H1 (cell line): ENCODE measurements at regions not wholly inside any gene's neighbourhood (a gene's known extent, or its start where the extent isn't known, plus 50 kb on each side); places are given as distances from the start of the nearest gene placed in this dataset.

Experiments used
- CTCF ChIA-PET: fragments of 300-600 bp; sonication (Branson Sonifier 250); formaldehyde crosslinking; loops from one replicate; lab custom pipeline; 2021; ENCODE audit not compliant: partially characterized antibody; lab: Charles Lee
- POLR2A ChIA-PET: fragments of 300-600 bp; sonication (Branson Sonifier 250); formaldehyde crosslinking; loops from one replicate; lab custom pipeline; 2021; ENCODE audit warnings: inconsistent platforms; ENCODE audit not compliant: partially characterized antibody; lab: Charles Lee
- DNase-seq, 2 experiments: peaks; one replicate each; pipeline versions ENCODE4 v3.0.0 to v3.0.0-alpha.2; 2010 to 2022; ENCODE audit warnings: low spot score in 2 of 2, low read depth in 1 of 2, mixed read lengths in 1 of 2
- FAIRE-seq: peaks from 2 replicates; lab custom pipeline; 2011; peaks lifted over from hg19 to GRCh38; lab: Jason Lieb, UNC
- H2AFZ ChIP-seq: 2 replicates; pipeline ENCODE4 v1.8.1; 2012; ENCODE audit warnings: low read length, inconsistent platforms
- H2AK5ac ChIP-seq: 2 replicates; pipeline ENCODE4 v1.6.1; 2013; ENCODE audit warnings: low read depth, low read length
- H2BK120ac ChIP-seq: replicated peaks from 2 replicates; pipeline ENCODE3; 2013; ENCODE audit warnings: low read depth, low read length, inconsistent platforms
- H2BK12ac ChIP-seq: 2 replicates; pipeline ENCODE4 v1.6.1; 2013; ENCODE audit warnings: low read depth, low read length
- H2BK15ac ChIP-seq: 2 replicates; pipeline ENCODE4 v1.6.1; 2013; ENCODE audit warnings: low read length
- H2BK20ac ChIP-seq: 2 replicates; pipeline ENCODE4 v1.6.1; 2013; ENCODE audit warnings: low read length
- H2BK5ac ChIP-seq: 2 replicates; pipeline ENCODE4 v1.6.1; 2013; ENCODE audit warnings: low read depth, low read length
- H3K14ac ChIP-seq: 2 replicates; pipeline ENCODE4 v1.6.1; 2013; ENCODE audit warnings: inconsistent platforms; ENCODE audit not compliant: insufficient read length
- H3K18ac ChIP-seq: 2 replicates; pipeline ENCODE4 v1.6.1; 2013; ENCODE audit warnings: low read length; ENCODE audit errors: extremely low read depth
- H3K23ac ChIP-seq: 2 replicates; pipeline ENCODE4 v1.6.1; 2013; ENCODE audit warnings: inconsistent platforms; ENCODE audit not compliant: insufficient read length
- H3K23me2 ChIP-seq: 2 replicates; pipeline ENCODE4 v1.6.1; 2013; ENCODE audit warnings: low read depth, low read length
- H3K27ac ChIP-seq: 2 replicates; pipeline ENCODE4 v1.6.1; 2011; ENCODE audit warnings: low read depth, low read length, inconsistent platforms
- H3K27me3 ChIP-seq, 4 experiments: replicated peaks in 1 of 4; 1 replicate in 1 of 4; 2 replicates in 3 of 4; pipeline versions ENCODE4 v1.6.1 to v1.8.1; 2011 to 2013; ENCODE audit warnings: low read length in 3 of 4, mild to moderate bottlenecking in 3 of 4, inconsistent platforms in 2 of 4, mixed read lengths in 2 of 4, moderate library complexity in 1 of 4; ENCODE audit not compliant: control insufficient read depth in 3 of 4, insufficient read depth in 3 of 4; ENCODE audit errors: extremely low read depth in 1 of 4
- H3K36me3 ChIP-seq, 4 experiments: 2 replicates each; pipeline versions ENCODE4 v1.6.1 to v1.8.1; 2011 to 2013; ENCODE audit warnings: mild to moderate bottlenecking in 4 of 4, low read length in 3 of 4, moderate library complexity in 2 of 4, control low read depth in 1 of 4, inconsistent platforms in 1 of 4; ENCODE audit not compliant: insufficient read depth in 4 of 4, control insufficient read depth in 2 of 4
- H3K4ac ChIP-seq: replicated peaks from 2 replicates; pipeline ENCODE3; 2013; ENCODE audit warnings: low read length, low read depth, mixed read lengths, inconsistent platforms; ENCODE audit not compliant: insufficient read length
- H3K4me1 ChIP-seq, 4 experiments: replicated peaks in 1 of 4; 1 replicate in 1 of 4; 2 replicates in 3 of 4; pipeline versions ENCODE4 v1.6.1 to v1.8.1; 2011 to 2013; ENCODE audit warnings: low read length in 3 of 4, inconsistent platforms in 2 of 4, mixed read lengths in 1 of 4; ENCODE audit not compliant: insufficient read depth in 4 of 4, control insufficient read depth in 3 of 4
- H3K4me2 ChIP-seq, 2 experiments: 2 replicates each; pipeline versions ENCODE4 v1.6.1 to v1.8.1; 2011 to 2013; ENCODE audit warnings: low read depth in 2 of 2, low read length in 2 of 2, control low read depth in 1 of 2, inconsistent platforms in 1 of 2, mild to moderate bottlenecking in 1 of 2; ENCODE audit not compliant: insufficient read depth in 1 of 2
- H3K4me3 ChIP-seq, 4 experiments: fragments of 200-600, 300-600 bp in 1 of 4; sonication (generic), shearing (Covaris generic), sonication (Bioruptor Twin) in 1 of 4; 2 replicates each; pipeline versions ENCODE4 v1.5.1 to v1.8.1; 2011 to 2016; ENCODE audit warnings: low read length in 4 of 4, low read depth in 3 of 4, control low read depth in 2 of 4, inconsistent platforms in 2 of 4, mild to moderate bottlenecking in 2 of 4, mixed read lengths in 1 of 4, moderate library complexity in 1 of 4; ENCODE audit not compliant: insufficient read depth in 2 of 4; ENCODE audit errors: extremely low read depth in 1 of 4
- H3K56ac ChIP-seq: replicated peaks from 2 replicates; pipeline ENCODE3; 2013; ENCODE audit warnings: low read depth, mild to moderate bottlenecking, mixed read lengths, low read length, inconsistent platforms; ENCODE audit not compliant: insufficient read length
- H3K79me1 ChIP-seq: 2 replicates; pipeline ENCODE4 v1.6.1; 2013; ENCODE audit warnings: low read depth, low read length, control low read depth
- H3K79me2 ChIP-seq, 2 experiments: 2 replicates each; pipeline versions ENCODE4 v1.6.1 to v1.8.1; 2012 to 2013; ENCODE audit warnings: low read length in 2 of 2, mild to moderate bottlenecking in 2 of 2, inconsistent platforms in 1 of 2; ENCODE audit not compliant: insufficient read depth in 2 of 2, control insufficient read depth in 1 of 2
- H3K9ac ChIP-seq, 4 experiments: replicated peaks in 1 of 4; 1 replicate in 1 of 4; 2 replicates in 3 of 4; pipeline versions ENCODE4 v1.6.1 to v1.8.1; 2011 to 2013; ENCODE audit warnings: low read depth in 3 of 4, low read length in 3 of 4, control low read depth in 2 of 4, mild to moderate bottlenecking in 2 of 4, moderate library complexity in 2 of 4, inconsistent platforms in 1 of 4; ENCODE audit errors: extremely low read depth in 1 of 4
- H3K9me3 ChIP-seq, 2 experiments: 2 replicates each; pipeline versions ENCODE4 v1.6.1 to v1.8.1; 2012 to 2013; ENCODE audit warnings: mild to moderate bottlenecking in 2 of 2, moderate library complexity in 2 of 2, control low read depth in 1 of 2, inconsistent platforms in 1 of 2, low read depth in 1 of 2, low read length in 1 of 2, mixed read lengths in 1 of 2; ENCODE audit not compliant: insufficient read depth in 2 of 2
- H4K20me1 ChIP-seq, 2 experiments: replicated peaks in 1 of 2; 2 replicates each; pipeline versions ENCODE3 to v1.8.1; 2011 to 2013; ENCODE audit warnings: inconsistent platforms in 2 of 2, low read length in 2 of 2, mild to moderate bottlenecking in 1 of 2; ENCODE audit not compliant: insufficient read depth in 2 of 2, control insufficient read depth in 1 of 2
- H4K5ac ChIP-seq: 2 replicates; pipeline ENCODE4 v1.6.1; 2013; ENCODE audit warnings: low read length, low read depth, mixed read lengths, inconsistent platforms; ENCODE audit not compliant: insufficient read length
- H4K8ac ChIP-seq: 2 replicates; pipeline ENCODE4 v1.8.0; 2013; ENCODE audit warnings: mild to moderate bottlenecking, moderate library complexity, low read length, inconsistent platforms; ENCODE audit not compliant: insufficient read depth; ENCODE audit errors: extremely low read depth
- H4K91ac ChIP-seq: replicated peaks from 2 replicates; pipeline ENCODE3; 2013; ENCODE audit warnings: low read length, mixed read lengths, inconsistent platforms; ENCODE audit not compliant: insufficient read length
- FOSL1 ChIP-seq: IDR thresholded peaks from 2 replicates; pipeline ENCODE4 v1.6.1; 2011; ENCODE audit warnings: mild to moderate bottlenecking, low read depth, low read length, moderate library complexity; ENCODE audit not compliant: insufficient read depth
- RAD21 ChIP-seq, 2 experiments: IDR thresholded peaks in 1 of 2; conservative IDR thresholded peaks in 1 of 2; 2 replicates each; pipeline ENCODE4 v1.6.1; 2011; ENCODE audit warnings: low read depth in 2 of 2, low read length in 2 of 2, improper control_type of control experiment in 1 of 2, inconsistent platforms in 1 of 2, mild to moderate bottlenecking in 1 of 2, moderate library complexity in 1 of 2
- WGBS, 2 experiments: shearing (Covaris generic) in 1 of 2; methylation state at CpG; one replicate each; pipeline versions ENCODE4 v1.1.6 to v1.1.7; 2013 to 2015; ENCODE audit warnings: low lambda C conversion rate in 2 of 2, mixed read lengths in 2 of 2, inconsistent platforms in 1 of 2, low coverage in 1 of 2, missing lambda C conversion rate in 1 of 2; ENCODE audit not compliant: insufficient replicate concordance in 2 of 2, insufficient coverage in 1 of 2, insufficient read length in 1 of 2; ENCODE audit errors: extremely low coverage in 1 of 2, missing lambda C conversion rate in 1 of 2; 5-methylcytosine and 5-hydroxymethylcytosine counted together
- TF ChIP-seq, protein P1 (sequence below), 3 experiments: IDR thresholded peaks; 1 replicate in 2 of 3; 2 replicates in 1 of 3; pipeline versions ENCODE4 v1.5.1 to v1.6.1; 2011; ENCODE audit warnings: low read length in 3 of 3, mild to moderate bottlenecking in 3 of 3, inconsistent platforms in 2 of 3, low read depth in 1 of 3, moderate library complexity in 1 of 3; ENCODE audit not compliant: insufficient read depth in 1 of 3; ENCODE audit errors: control extremely low read depth in 1 of 3

DNA sequence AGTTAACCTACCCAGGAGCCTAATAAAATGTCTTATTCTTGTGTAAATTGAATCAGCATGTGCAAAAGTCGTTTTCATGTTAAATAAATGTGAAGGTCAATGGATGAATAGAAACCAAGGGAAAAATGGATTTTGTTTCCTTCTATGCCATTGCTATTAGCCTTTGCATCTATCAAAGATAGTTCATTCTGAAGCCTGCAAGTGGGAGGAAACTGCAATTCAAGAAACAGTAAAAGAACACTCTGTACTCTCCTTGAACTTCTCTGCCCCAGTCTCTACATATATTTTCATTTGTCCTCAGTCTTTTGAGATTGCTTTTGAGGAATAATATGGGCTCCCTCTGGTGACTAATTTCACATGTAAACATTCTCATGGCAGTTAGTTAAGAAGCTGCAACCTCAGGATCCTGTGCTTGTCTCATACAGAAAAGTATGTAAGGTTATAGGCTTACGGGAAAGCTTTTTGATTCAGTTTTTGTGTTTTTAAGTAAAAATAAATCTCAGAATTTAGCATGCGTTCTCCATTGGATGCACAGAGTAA lies 1590.0 kb upstream of the LRRTM1 start:
- Histone ChIP-seq H3K36me3 (no peaks in the 10 kb centered on the region), H2AK5ac (no peak overlapping the region), H3K18ac (no peak overlapping the region), H3K79me1 (no peaks in the 10 kb centered on the region), H3K9me3 (no peaks in the 10 kb centered on the region), H2BK12ac (no peak overlapping the region), H3K4me2 (no peak overlapping the region), H3K9ac (no peak overlapping the region), H3K4ac (no peak overlapping the region), H3K27me3 (no peaks in the 10 kb centered on the region), H4K8ac (no peak overlapping the region), H3K14ac (no peak overlapping the region), H2BK120ac (no peak overlapping the region), H4K5ac (no peak overlapping the region), H2BK15ac (no peak overlapping the region), H4K91ac (no peak overlapping the region), H3K4me1 (no peaks in the 10 kb centered on the region; a peak in 1 of 7 replicates), H2AFZ (no peak overlapping the region), H2BK20ac (no peak overlapping the region), H3K56ac (no peak overlapping the region), H3K79me2 (no peaks in the 10 kb centered on the region), H3K23me2 (no peaks in the 10 kb centered on the region), H4K20me1 (no peaks in the 10 kb centered on the region), H3K27ac (no peak overlapping the region), H2BK5ac (no peak overlapping the region), H3K4me3 (no peak overlapping the region), H3K23ac (no peak overlapping the region)
- FAIRE-seq (no peak), DNase-seq (no peak)
- CTCF ChIA-PET = interaction anchor here (1.6 kb wide), 1 partner anchor 11 kb away, joined by 4 read pairs; no protein-coding TSS in a partner anchor
- 62% methylated on average over 3 of the region's 3 CpGs; no CpG with 5 or more reads in 1 of the 2 experiments for WGBS, 2 experiments
- TF ChIP-seq, protein P1, sequence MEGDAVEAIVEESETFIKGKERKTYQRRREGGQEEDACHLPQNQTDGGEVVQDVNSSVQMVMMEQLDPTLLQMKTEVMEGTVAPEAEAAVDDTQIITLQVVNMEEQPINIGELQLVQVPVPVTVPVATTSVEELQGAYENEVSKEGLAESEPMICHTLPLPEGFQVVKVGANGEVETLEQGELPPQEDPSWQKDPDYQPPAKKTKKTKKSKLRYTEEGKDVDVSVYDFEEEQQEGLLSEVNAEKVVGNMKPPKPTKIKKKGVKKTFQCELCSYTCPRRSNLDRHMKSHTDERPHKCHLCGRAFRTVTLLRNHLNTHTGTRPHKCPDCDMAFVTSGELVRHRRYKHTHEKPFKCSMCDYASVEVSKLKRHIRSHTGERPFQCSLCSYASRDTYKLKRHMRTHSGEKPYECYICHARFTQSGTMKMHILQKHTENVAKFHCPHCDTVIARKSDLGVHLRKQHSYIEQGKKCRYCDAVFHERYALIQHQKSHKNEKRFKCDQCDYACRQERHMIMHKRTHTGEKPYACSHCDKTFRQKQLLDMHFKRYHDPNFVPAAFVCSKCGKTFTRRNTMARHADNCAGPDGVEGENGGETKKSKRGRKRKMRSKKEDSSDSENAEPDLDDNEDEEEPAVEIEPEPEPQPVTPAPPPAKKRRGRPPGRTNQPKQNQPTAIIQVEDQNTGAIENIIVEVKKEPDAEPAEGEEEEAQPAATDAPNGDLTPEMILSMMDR (IDR thresholded peaks at IDR 0.05; ENCODE audit: control extremely low read depth in 1 of 3, insufficient read depth in 1 of 3, low read depth in 1 of 3, low read length in 3 of 3) = peak in 1 of 3 experiments; percentile 3; a peak in 1 of 4 replicates
- TF ChIP-seq FOSL1 (no peak), RAD21 (IDR thresholded peaks at IDR 0.05 in 1 of 2, conservative IDR thresholded peaks at IDR 0.05 in 1 of 2; ENCODE audit: low read depth in 2 of 2, low read length in 2 of 2) (peak; percentile 33; a peak in 3 of 4 replicates)
- POLR2A ChIA-PET = no interaction called here
